SK-N-SH treated with all-trans-retinoic acid at 6 μM for 48 hours (cell line): ENCODE measurements at regions not wholly inside any gene's neighbourhood (a gene's known extent, or its start where the extent isn't known, plus 50 kb on each side); places are given as distances from the start of the nearest gene placed in this dataset.

Source experiments
- ATAC-seq: fragments of 200-7000 bp; cut with Tn5 transposase; 3 replicates; pipeline ENCODE4 v1.9.1; 2020; ENCODE audit warnings: mild to moderate bottlenecking, moderate library complexity
- ARNTL ChIP-seq: fragments of 450-650 bp; formaldehyde crosslinking; IDR thresholded peaks from 2 replicates; pipeline ENCODE4 v1.5.0; 2020; ENCODE audit warnings: low read depth, mild to moderate bottlenecking, moderate library complexity, borderline replicate concordance
- BACH2 ChIP-seq: fragments of 250-450 bp; sonication (Bioruptor Pico); IDR thresholded peaks from 2 replicates; pipeline ENCODE4 v1.9.0; 2021; ENCODE audit warnings: mild to moderate bottlenecking, borderline replicate concordance
- CREB5 ChIP-seq: fragments of 250-450 bp; sonication (Bioruptor Pico); IDR thresholded peaks from 2 replicates; pipeline ENCODE4 v1.5.1; 2020; ENCODE audit warnings: low read depth, mild to moderate bottlenecking, moderate library complexity
- CSDC2 ChIP-seq: fragments of 250-450 bp; sonication (Bioruptor Pico); IDR thresholded peaks from 2 replicates; pipeline ENCODE4 v1.5.0; 2020; ENCODE audit warnings: mild to moderate bottlenecking, moderate library complexity
- CSRNP3 ChIP-seq: fragments of 250-450 bp; sonication (Bioruptor Pico); IDR thresholded peaks from 2 replicates; pipeline ENCODE4 v1.5.1; 2021; ENCODE audit warnings: mild to moderate bottlenecking, moderate library complexity
- ESRRG ChIP-seq: fragments of 250-450 bp; sonication (Bioruptor Pico); IDR thresholded peaks from 2 replicates; pipeline ENCODE4 v1.6.1; 2021; ENCODE audit warnings: mild to moderate bottlenecking
- ISL1 ChIP-seq: fragments of 250-450 bp; sonication (Bioruptor Pico); IDR thresholded peaks from 2 replicates; pipeline ENCODE4 v2.1.2; 2022; ENCODE audit warnings: mild to moderate bottlenecking, moderate library complexity
- OSR1 ChIP-seq: fragments of 250-450 bp; sonication (Bioruptor Pico); IDR thresholded peaks from 2 replicates; pipeline ENCODE4 v1.8.0; 2022; ENCODE audit warnings: moderate library complexity, mild to moderate bottlenecking, inconsistent platforms
- POU6F1 ChIP-seq: fragments of 250-450 bp; sonication (Bioruptor Pico); IDR thresholded peaks from 2 replicates; pipeline ENCODE4 v1.8.0; 2021; ENCODE audit warnings: low read depth, mild to moderate bottlenecking, moderate library complexity, borderline replicate concordance
- RARB ChIP-seq: fragments of 250-450 bp; sonication (Bioruptor Pico); IDR thresholded peaks from 2 replicates; pipeline ENCODE4 v1.8.0; 2021; ENCODE audit warnings: mild to moderate bottlenecking, moderate library complexity
- TCF4 ChIP-seq: fragments of 250-450 bp; sonication (Bioruptor Pico); IDR thresholded peaks from 2 replicates; pipeline ENCODE4 v1.8.0; 2021; ENCODE audit warnings: mild to moderate bottlenecking, moderate library complexity, borderline replicate concordance
- TOX ChIP-seq: fragments of 250-450 bp; sonication (Bioruptor Pico); IDR thresholded peaks from 2 replicates; pipeline ENCODE4 v1.8.0; 2021; ENCODE audit warnings: mild to moderate bottlenecking, moderate library complexity, borderline replicate concordance
- ZC3H10 ChIP-seq: fragments of 250-450 bp; sonication (Bioruptor Pico); IDR thresholded peaks from 2 replicates; pipeline ENCODE4 v1.5.1; 2021; ENCODE audit warnings: mild to moderate bottlenecking, moderate library complexity
- ZFP3 ChIP-seq: fragments of 250-450 bp; sonication (Bioruptor Pico); IDR thresholded peaks from 2 replicates; pipeline ENCODE4 v1.5.0; 2020; ENCODE audit warnings: mild to moderate bottlenecking, moderate library complexity
- ZFP30 ChIP-seq: fragments of 450-650 bp; formaldehyde crosslinking; IDR thresholded peaks from 2 replicates; pipeline ENCODE4 v1.5.0; 2022; ENCODE audit warnings: mild to moderate bottlenecking, moderate library complexity
- ZNF565 ChIP-seq: fragments of 450-650 bp; formaldehyde crosslinking; conservative IDR thresholded peaks from 2 replicates; pipeline ENCODE4 v1.5.0; 2020; ENCODE audit warnings: low read depth, mild to moderate bottlenecking, moderate library complexity
- ZNF8 ChIP-seq: fragments of 450-650 bp; formaldehyde crosslinking; IDR thresholded peaks from 2 replicates; pipeline ENCODE4 v1.5.0; 2020; ENCODE audit warnings: mild to moderate bottlenecking, moderate library complexity
- TF ChIP-seq, protein P1 (sequence below): fragments of 250-450 bp; sonication (Bioruptor Pico); IDR thresholded peaks from 2 replicates; pipeline ENCODE4 v1.5.0; 2020; ENCODE audit warnings: mild to moderate bottlenecking, moderate library complexity
- TF ChIP-seq, protein P2 (sequence below): fragments of 250-450 bp; sonication (Bioruptor Pico); IDR thresholded peaks from 2 replicates; pipeline ENCODE4 v1.8.0; 2020; ENCODE audit warnings: mild to moderate bottlenecking, moderate library complexity, borderline replicate concordance

- TF ChIP-seq, protein P1, sequence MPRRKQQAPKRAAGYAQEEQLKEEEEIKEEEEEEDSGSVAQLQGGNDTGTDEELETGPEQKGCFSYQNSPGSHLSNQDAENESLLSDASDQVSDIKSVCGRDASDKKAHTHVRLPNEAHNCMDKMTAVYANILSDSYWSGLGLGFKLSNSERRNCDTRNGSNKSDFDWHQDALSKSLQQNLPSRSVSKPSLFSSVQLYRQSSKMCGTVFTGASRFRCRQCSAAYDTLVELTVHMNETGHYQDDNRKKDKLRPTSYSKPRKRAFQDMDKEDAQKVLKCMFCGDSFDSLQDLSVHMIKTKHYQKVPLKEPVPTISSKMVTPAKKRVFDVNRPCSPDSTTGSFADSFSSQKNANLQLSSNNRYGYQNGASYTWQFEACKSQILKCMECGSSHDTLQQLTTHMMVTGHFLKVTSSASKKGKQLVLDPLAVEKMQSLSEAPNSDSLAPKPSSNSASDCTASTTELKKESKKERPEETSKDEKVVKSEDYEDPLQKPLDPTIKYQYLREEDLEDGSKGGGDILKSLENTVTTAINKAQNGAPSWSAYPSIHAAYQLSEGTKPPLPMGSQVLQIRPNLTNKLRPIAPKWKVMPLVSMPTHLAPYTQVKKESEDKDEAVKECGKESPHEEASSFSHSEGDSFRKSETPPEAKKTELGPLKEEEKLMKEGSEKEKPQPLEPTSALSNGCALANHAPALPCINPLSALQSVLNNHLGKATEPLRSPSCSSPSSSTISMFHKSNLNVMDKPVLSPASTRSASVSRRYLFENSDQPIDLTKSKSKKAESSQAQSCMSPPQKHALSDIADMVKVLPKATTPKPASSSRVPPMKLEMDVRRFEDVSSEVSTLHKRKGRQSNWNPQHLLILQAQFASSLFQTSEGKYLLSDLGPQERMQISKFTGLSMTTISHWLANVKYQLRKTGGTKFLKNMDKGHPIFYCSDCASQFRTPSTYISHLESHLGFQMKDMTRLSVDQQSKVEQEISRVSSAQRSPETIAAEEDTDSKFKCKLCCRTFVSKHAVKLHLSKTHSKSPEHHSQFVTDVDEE (CRISPR knock-in tag), result no peak
These were observed 723.2 kb downstream of the EPM2A start (continued) for GRCh38 chr6:145012039-145012662.

DNA sequence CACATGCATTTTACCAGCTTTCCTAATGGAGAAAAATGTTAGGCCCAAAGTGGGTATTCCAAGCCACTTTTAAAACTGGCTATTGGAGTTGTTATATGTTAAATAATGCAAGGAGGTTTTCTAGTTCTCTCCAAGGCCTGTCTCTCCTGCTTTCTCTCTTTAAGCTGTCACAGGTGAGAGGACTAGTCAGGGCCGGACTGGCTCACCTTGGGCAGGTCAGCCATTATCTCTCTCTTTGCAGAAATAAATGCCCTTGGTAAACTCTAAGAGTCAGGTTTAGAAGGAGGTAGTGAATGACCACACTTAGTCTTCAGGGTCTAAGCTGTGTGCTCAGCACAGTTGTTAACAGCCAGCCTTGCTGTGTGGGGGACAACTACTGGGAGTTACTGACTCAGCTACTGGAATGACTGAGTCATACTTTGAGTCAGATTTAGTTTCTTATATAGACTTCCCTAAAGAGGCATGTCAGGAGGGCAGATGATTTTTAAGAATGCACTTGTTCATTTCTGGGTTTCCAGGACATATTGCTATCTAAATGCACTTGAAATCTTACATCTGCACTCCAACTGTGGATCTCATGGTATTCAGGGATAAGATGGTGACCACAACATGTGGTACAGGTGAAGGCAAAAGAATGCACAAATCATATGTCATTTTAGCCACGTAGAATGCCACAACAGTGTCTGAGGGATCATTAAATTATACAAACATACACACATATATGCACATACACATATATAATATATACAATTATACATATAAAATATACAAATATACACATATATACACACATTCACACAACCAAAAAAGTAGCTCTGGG, 719.4 kb downstream of the EPM2A start:
- peak; percentile 99 for ATAC-seq
- no peak for TF ChIP-seq TCF4
- no peak for TF ChIP-seq RARB (CRISPR knock-in tag)
- TF ChIP-seq BACH2 (CRISPR knock-in tag), result no peak
- TF ChIP-seq ZNF565 (CRISPR knock-in tag), result no peak
- no peak for TF ChIP-seq CSDC2
- TF ChIP-seq CREB5, result no peak
- no peak for TF ChIP-seq ZFP30 (CRISPR knock-in tag)
- no peak for TF ChIP-seq ARNTL
- no peak for TF ChIP-seq ESRRG (CRISPR knock-in tag)
- no peak for TF ChIP-seq ISL1 (CRISPR knock-in tag)
- no peak for TF ChIP-seq ZFP3 (CRISPR knock-in tag)
- no peak for TF ChIP-seq CSRNP3 (CRISPR knock-in tag)
- no peak for TF ChIP-seq ZNF8 (CRISPR knock-in tag)

DNA sequence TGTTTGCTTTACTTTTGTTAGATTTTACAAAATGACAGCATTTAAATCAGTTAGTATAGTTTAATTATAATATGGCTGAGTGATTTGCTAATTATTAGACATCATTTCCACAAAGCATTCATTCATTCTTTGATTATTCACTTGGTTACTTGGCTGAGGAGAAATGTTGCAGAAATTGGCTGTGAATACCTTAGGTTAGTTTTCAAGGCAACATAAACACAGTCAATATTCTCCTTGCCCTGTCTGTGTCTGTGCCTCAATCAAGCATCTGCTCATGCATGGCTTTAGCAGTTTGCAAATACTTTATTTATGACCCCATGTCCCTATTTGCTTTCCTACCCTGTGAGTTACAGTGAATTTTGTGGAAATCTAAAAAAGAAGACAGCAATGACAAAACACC, 718.3 kb downstream of the EPM2A start:
- no peak for ATAC-seq
- TF ChIP-seq OSR1, result no peak
- no peak for TF ChIP-seq POU6F1 (CRISPR knock-in tag)
- no peak for TF ChIP-seq ZNF8 (CRISPR knock-in tag)
- TF ChIP-seq, protein P2, sequence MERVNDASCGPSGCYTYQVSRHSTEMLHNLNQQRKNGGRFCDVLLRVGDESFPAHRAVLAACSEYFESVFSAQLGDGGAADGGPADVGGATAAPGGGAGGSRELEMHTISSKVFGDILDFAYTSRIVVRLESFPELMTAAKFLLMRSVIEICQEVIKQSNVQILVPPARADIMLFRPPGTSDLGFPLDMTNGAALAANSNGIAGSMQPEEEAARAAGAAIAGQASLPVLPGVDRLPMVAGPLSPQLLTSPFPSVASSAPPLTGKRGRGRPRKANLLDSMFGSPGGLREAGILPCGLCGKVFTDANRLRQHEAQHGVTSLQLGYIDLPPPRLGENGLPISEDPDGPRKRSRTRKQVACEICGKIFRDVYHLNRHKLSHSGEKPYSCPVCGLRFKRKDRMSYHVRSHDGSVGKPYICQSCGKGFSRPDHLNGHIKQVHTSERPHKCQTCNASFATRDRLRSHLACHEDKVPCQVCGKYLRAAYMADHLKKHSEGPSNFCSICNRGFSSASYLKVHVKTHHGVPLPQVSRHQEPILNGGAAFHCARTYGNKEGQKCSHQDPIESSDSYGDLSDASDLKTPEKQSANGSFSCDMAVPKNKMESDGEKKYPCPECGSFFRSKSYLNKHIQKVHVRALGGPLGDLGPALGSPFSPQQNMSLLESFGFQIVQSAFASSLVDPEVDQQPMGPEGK, result no peak
- no peak for TF ChIP-seq ESRRG (CRISPR knock-in tag)
- TF ChIP-seq RARB (CRISPR knock-in tag), result no peak
- TF ChIP-seq TOX (CRISPR knock-in tag), result no peak
- no peak for TF ChIP-seq CSRNP3 (CRISPR knock-in tag)
- no peak for TF ChIP-seq BACH2 (CRISPR knock-in tag)
- no peak for TF ChIP-seq ZC3H10
- no peak for TF ChIP-seq ZNF565 (CRISPR knock-in tag)
- TF ChIP-seq, protein P1 (CRISPR knock-in tag), result no peak
- TF ChIP-seq ZFP30 (CRISPR knock-in tag), result no peak
- TF ChIP-seq ISL1 (CRISPR knock-in tag), result no peak
- TF ChIP-seq, all 23 proteins: peak for 0
